Adrenal gland (tissue), 9 donors: ENCODE measurements at regions not wholly inside any gene's neighbourhood (a gene's known extent, or its start where the extent isn't known, plus 50 kb on each side); places are given as distances from the start of the nearest gene placed in this dataset.

ENCODE experiments used
- DNase-seq, 7 donors: peaks; one replicate each; pipeline ENCODE4 v3.0.0-alpha.2; 2019 to 2020
- H3K27ac ChIP-seq, 5 donors: fragments of 200-600 bp; sonication (generic) in 4 of 5; 1 replicate in 3 of 5; 2 replicates in 2 of 5; pipeline versions ENCODE4 v1.5.1 to v1.8.0; 2016 to 2020; ENCODE audit warnings: mild to moderate bottlenecking in 1 of 5
- H3K27me3 ChIP-seq: fragments of 200-600 bp; 2 replicates; pipeline ENCODE4 v1.8.0; 2021
- H3K36me3 ChIP-seq, 2 donors: fragments of 200-600 bp; replicated peaks in 1 of 2; 1 replicate in 1 of 2; 2 replicates in 1 of 2; pipeline versions ENCODE4 v1.5.1 to v1.8.0; 2018 to 2022
- H3K4me1 ChIP-seq, 2 donors: fragments of 200-600 bp; replicated peaks in 1 of 2; 1 replicate in 1 of 2; 2 replicates in 1 of 2; pipeline versions ENCODE4 v1.5.1 to v1.8.0; 2018 to 2021
- H3K4me3 ChIP-seq, 4 donors: fragments of 200-600 bp; sonication (generic) in 3 of 4; one replicate each; pipeline ENCODE4 v1.5.1; 2016 to 2018
- H3K9me3 ChIP-seq, 3 donors: fragments of 200-600 bp; sonication (generic) in 1 of 3; replicated peaks in 1 of 3; 1 replicate in 2 of 3; 2 replicates in 1 of 3; pipeline versions ENCODE4 v1.5.1 to v1.8.0; 2016 to 2021
- CTCF ChIP-seq, 6 experiments: fragments of 450-650 bp in 4 of 6; fragments of 200-600 bp in 2 of 6; sonication (generic) in 1 of 6; IDR thresholded peaks; 1 replicate in 5 of 6; 2 replicates in 1 of 6; pipeline versions ENCODE4 v1.5.1 to v1.8.0; 2016 to 2021; ENCODE audit warnings: antibody characterized with exemption in 6 of 6, mild to moderate bottlenecking in 2 of 6, moderate library complexity in 1 of 6
- POLR2A ChIP-seq, 2 donors: fragments of 450-650 bp; IDR thresholded peaks; one replicate each; pipeline ENCODE4 v1.6.1; 2017; ENCODE audit warnings: antibody characterized with exemption in 2 of 2, mild to moderate bottlenecking in 2 of 2, moderate library complexity in 1 of 2
- WGBS, 4 donors: extraction: QIAGEN DNeasy Blood & Tissue Kit in 2 of 4; methylation state at CpG; one replicate each; pipeline versions ENCODE4 v1.1.5 to v1.1.7; 2013 to 2017; 5-methylcytosine and 5-hydroxymethylcytosine counted together
- intact Hi-C, 2 donors: fragments of 100-400 bp; cut with DNase I; formaldehyde crosslinking; loops; one replicate each; pipeline versions ENCODE4 v1.14.1 to v1.15.0; 2022 to 2023
- donor health status: healthy with polysubstance abuse.
- donor health status: Bipolar disorder and iron deficiency.
- donor health status: DM: yes; HTN: yes; CAD: no.
- donor health status: DM: no; HTN: no; CAD: no.
- donor health status: DM: no; HTN: no; CAD: no.

GRCh38 chr22:22044153-22044552 lies 61.6 kb upstream of the TOP3B start:
- H3K36me3 ChIP-seq, result no peaks in the 10 kb centered on the region
- H3K9me3 ChIP-seq, result no peaks in the 10 kb centered on the region
- TF ChIP-seq POLR2A (IDR thresholded peaks at IDR 0.05) (no peak), CTCF (IDR thresholded peaks at IDR 0.05) (no peak)
- H3K27me3 ChIP-seq, result peaks cover 2% of the 10 kb centered on the region
- no peak for DNase-seq
- intact Hi-C loops, result no loop called here
- WGBS, 4 donors, result 63 to 66% (median 64%) methylated on average over 2 of the region's 2 CpGs
- no peak overlapping the region for H3K4me3 ChIP-seq
- H3K27ac ChIP-seq, result no peak overlapping the region
- H3K4me1 ChIP-seq, result no peaks in the 10 kb centered on the region

DNA sequence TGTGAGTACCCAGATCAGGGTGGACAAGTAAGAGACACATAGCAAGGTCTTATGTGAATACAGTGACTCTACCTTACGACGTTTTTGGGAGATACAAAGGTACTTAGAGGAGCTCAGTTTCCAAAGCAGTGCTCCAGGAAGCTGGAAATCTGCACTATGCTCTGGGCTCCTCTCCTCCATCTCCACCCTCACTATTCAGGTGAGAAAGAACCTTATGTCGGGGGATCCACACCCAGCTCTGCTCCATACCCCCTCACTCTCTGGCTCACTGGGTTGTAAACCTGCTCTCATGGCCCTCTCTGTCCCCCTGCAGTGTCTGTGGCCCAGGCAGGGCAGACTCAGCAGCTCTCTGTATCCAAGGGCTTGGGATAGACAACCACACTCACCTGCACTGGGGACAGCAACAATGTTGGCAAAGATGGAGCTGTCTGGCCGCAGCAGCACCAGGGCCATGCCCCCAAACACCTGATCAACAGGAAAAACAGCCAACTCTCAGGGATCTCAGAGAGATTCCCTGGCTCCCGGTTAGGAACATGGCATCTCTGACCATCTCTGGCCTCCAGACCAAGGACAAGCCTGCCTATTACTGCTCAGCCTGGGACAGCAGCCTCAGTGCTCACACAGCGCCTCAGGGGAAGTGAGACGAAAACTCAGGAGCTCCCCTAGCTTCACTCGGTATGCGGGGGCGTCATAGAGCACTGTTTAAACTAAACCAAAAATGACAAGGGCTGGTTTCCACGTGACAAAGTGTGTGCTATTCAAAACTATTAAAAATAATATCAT lies 60.9 kb upstream of the TOP3B start:
- H3K27me3 ChIP-seq, result no peaks in the 10 kb centered on the region
- intact Hi-C loops, result no loop called here
- H3K4me1 ChIP-seq, result no peaks in the 10 kb centered on the region
- no peak overlapping the region for H3K4me3 ChIP-seq
- H3K9me3 ChIP-seq, result no peaks in the 10 kb centered on the region
- 52 to 75% (median 67%) methylated on average over 9 to 11 of the region's 11 CpGs for WGBS, 4 donors
- H3K36me3 ChIP-seq, result no peaks in the 10 kb centered on the region
- H3K27ac ChIP-seq, result no peak overlapping the region
- TF ChIP-seq CTCF (IDR thresholded peaks at IDR 0.05) (no peak), POLR2A (IDR thresholded peaks at IDR 0.05) (no peak)
- no peak for DNase-seq

- H3K9me3 ChIP-seq, result no peaks in the 10 kb centered on the region
- H3K4me1 ChIP-seq, result no peaks in the 10 kb centered on the region
- no peaks in the 10 kb centered on the region for H3K27me3 ChIP-seq
- no peak overlapping the region for H3K4me3 ChIP-seq
- TF ChIP-seq CTCF (IDR thresholded peaks at IDR 0.05), result no peak
- no peaks in the 10 kb centered on the region for H3K36me3 ChIP-seq
- intact Hi-C loops, result no loop called here
- 63 to 73% (median 72%) methylated on average over 7 of the region's 7 CpGs for WGBS, 4 donors
- no peak overlapping the region for H3K27ac ChIP-seq
- no peak for DNase-seq
Observed at GRCh38 chr22:22042599-22043295, 60.2 kb upstream of the TOP3B start.

DNA sequence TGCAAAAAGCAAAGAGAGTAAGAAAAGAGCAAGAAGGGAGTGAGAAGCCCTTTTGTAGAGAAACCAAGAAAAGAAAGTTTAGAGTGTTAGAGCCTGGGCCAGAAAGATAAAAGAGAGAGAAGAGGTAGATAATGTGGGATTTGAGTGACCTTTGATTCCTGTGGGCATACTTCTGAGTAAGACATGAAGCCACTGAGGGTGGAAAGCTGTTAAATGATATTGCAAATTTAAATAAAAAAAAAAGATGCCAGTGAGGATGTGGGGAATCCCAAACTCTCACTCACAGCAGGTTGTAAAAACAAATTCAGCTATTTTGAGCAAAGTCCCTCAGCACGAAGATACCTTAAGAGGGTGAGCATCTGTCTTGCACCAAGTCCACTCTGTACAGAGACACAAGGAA lies 59.4 kb upstream of the TOP3B start:
- no peak for DNase-seq
- Histone ChIP-seq H3K4me1 (no peaks in the 10 kb centered on the region), H3K27ac (no peak overlapping the region), H3K9me3 (no peaks in the 10 kb centered on the region), H3K36me3 (no peaks in the 10 kb centered on the region), H3K4me3 (no peak overlapping the region), H3K27me3 (no peaks in the 10 kb centered on the region)
- intact Hi-C loops, result no loop called here
- TF ChIP-seq POLR2A (IDR thresholded peaks at IDR 0.05) (no peak), CTCF (IDR thresholded peaks at IDR 0.05) (no peak)
- WGBS, 4 donors, result 69 to 86% (median 74%) methylated on average over 1 of the region's 1 CpG
